ENCODE measurements at regions not wholly inside any gene's neighbourhood (a gene's known extent, or its start where the extent isn't known, plus 50 kb on each side); places are given as distances from the start of the nearest gene placed in this dataset.

- DNase-seq: no peak
These were observed 316.4 kb downstream of the PTEN start for GRCh38 chr10:88179831-88180230.

GRCh38 chr10:88181902-88182600 lies 318.6 kb downstream of the PTEN start:
- DNase-seq: no peak

GRCh38 chr10:88182601-88182930 lies 319.1 kb downstream of the PTEN start:
- no peak for DNase-seq

DNA sequence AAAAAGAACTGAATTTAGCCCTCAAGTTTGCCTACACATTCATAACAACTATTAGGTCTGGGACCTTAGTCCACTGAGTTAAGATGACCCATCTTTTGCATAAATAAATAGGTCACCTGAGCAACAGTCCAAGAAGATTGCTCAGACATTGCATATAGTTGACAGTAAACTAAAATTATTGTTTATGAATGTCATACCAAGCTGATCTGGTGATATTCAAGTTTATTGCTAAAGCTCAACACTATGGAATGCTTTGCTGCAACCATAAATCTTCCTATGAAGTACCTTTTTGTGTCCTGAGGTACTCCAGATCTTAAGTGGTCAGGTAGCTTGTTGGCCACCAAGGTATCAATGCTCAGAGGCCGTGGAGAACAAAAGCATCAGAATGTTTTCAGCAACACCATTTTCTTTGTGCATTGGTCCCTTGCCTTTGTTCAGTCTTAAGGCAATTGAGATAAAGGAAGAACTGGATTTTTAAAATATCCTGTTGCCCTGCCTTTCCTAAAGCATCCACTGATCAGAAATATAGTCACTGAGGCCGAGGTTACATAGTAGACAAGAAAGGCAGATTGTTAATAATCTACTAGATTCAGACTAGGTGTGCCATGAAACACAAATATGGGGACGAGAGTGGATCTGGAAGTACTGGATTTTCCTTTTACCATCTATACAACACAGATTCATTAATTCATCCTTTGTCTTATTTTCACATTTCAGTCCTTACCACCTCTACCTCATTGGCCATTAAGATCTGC lies 321.3 kb downstream of the PTEN start:
- no peak for DNase-seq

DNA sequence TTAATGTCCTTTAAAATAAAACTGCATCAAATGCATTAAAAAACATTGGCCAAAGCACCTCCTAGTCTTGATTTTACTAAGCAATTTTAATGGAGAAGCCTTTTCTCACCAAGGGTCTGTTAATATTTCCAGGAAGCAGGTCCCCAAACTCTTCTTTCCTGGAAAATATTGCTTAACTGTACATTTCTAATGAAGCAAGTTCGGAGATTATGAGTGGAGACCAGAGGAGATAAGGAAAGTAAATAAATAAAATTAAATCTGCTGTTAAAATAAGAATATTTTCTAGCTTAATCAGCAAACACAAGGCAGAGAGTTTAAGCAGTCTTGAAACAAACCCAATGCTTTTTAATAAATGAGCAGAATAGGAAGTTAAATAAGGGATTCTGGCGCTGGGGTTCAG lies 322.4 kb downstream of the PTEN start:
- DNase-seq: no peak

DNA sequence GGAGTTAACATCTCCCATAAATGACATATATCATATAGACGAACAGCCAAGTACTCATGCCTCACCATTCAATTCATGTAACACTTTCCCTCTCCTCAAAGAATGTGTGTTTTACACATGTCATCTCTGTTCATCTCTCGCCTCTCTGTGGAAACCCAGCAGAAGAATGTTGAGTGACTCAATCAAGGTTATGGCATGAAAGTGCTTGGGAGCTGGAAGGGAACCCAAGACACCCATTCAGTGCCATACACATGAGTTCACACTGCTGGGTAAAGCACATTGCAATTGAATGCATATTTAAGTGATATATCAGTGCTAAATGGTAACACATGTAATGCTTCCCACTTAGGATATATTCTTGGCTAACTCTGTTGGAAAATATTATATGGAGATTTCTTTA lies 322.9 kb downstream of the PTEN start:
- no peak for DNase-seq

GRCh38 chr10:88187472-88187871 lies 324.0 kb downstream of the PTEN start:
- no peak for DNase-seq

- no peak for DNase-seq
These were observed 326.7 kb downstream of the PTEN start for GRCh38 chr10:88190123-88190522.

- DNase-seq: no peak
These were observed 327.3 kb downstream of the PTEN start for GRCh38 chr10:88190540-88191235.

DNA sequence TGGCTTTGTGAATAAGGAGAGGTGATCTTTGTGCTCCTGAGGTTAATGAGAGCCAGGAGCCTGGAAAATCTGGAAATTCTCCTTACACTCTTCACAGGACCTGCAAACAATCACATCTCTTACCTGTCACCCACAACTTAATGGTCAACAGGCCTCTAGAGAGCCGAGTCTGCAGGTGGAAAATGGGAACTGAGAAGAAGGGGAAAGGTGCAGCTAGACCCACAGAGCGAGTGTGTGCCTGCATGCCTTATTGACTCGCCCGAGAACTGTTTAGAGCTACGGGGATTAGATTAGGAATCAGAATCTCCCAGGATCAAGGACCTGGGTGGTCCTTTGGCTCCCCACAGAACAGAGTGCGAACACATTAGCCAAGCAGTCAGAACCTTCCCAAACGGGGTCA lies 329.6 kb downstream of the PTEN start:
- no peak for DNase-seq

- peak; percentile 70 for DNase-seq
These were observed 330.8 kb downstream of the PTEN start for GRCh38 chr10:88194041-88194887.

DNA sequence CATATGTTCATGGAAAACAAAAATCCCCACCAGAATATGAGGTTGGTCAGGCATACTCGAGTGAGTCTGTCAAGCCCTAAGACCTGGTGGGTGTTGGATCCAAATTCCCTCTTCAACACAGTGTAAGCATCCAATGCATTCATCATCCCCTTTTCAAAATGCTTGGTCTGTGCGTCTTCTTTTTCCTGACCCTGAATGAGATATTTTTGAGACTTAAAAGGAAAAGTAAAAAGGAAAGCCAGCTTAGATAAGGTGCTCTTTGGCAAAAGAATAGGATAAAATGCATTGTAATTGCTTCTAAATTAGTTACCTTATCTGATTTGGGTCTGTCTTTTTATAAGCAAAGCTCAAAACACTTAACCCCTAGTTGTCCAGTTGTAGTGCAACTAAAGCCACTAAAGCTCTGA lies 331.5 kb downstream of the PTEN start:
- no peak for DNase-seq

DNA sequence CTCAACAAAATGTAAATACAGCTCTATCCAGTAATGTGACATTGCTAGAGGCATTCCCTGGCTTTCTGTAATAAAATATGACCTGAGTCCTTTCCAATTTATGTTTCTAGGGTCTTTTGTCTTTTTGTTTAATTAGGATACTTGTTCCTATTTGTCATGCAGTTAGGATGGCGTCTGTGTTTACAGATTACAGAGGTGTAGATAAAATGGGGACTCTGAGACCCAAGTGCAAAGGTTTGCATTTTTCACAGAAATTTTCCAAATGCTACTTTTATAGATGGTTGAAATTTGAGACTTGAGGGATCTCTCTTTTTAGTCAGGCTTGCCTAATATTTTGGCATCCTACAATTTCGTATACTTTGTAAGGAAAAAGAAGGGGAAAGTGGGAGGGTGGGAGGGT lies 332.4 kb downstream of the PTEN start:
- DNase-seq: no peak

- no peak for DNase-seq
These were observed 332.9 kb downstream of the PTEN start for GRCh38 chr10:88196291-88196690.

DNA sequence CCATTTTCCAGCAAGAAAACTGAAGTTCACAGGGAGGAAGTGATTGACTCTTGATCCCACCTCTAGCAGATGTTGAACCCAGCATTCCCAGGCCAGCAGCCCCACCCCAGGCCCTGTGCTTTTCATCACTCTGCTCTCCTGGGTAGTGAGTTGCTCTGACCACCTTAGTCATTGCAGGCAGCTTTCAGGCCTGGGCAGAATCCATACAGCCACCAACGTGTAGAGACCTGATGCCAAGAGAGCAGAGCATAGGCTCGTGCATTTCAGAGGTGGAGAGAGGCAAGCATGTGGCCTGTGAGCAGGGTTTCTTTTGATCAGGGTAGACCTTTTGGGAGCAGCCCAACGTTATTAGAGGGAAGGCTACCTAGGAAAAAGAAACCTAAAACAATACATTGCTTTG lies 334.6 kb downstream of the PTEN start:
- no peak for DNase-seq

GRCh38 chr10:88200312-88201032 lies 337.0 kb downstream of the PTEN start:
- DNase-seq: no peak

DNA sequence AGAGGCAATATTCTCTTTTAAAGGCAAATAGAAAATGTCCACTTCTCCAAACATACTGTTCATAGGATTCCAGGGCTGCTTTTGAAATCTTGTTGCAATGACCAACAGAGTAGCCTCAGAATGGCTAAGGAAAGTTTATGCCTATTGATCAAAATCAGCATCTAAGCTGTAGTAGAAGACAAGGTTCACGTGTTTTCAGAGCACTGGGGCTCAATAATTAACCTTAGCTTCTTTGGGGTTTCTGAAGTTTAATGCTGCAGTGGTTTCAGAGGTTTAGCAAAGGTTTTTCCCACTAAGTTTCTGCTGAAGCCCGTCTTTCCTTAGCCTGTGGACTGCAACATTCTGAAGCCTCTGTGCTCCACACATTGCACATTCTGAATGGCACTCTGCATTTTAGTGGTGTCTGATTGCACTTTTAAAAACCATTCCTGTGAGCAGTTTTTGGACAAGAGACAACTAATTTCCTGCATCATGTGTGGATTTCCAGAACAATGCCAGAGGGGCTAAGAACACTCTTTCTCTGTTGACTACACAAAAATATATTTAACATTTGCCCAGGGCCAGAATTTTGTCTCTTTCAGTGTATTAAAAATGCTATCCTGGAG lies 342.5 kb downstream of the PTEN start:
- DNase-seq: no peak

GRCh38 chr10:88207121-88207546 lies 343.7 kb downstream of the PTEN start:
- no peak for DNase-seq

- no peak for DNase-seq
These were observed 345.8 kb downstream of the PTEN start for GRCh38 chr10:88209231-88209630.

GRCh38 chr10:88209837-88210561 lies 346.6 kb downstream of the PTEN start:
- DNase-seq: no peak

GRCh38 chr10:88211230-88211629 lies 347.8 kb downstream of the PTEN start:
- no peak for DNase-seq
